ENCODE measurements at regions not wholly inside any gene's neighbourhood (a gene's known extent, or its start where the extent isn't known, plus 50 kb on each side); places are given as distances from the start of the nearest gene placed in this dataset.
A peak's percentile ranks its signal among the peaks of the same experiment; 100 is the strongest.

DNA sequence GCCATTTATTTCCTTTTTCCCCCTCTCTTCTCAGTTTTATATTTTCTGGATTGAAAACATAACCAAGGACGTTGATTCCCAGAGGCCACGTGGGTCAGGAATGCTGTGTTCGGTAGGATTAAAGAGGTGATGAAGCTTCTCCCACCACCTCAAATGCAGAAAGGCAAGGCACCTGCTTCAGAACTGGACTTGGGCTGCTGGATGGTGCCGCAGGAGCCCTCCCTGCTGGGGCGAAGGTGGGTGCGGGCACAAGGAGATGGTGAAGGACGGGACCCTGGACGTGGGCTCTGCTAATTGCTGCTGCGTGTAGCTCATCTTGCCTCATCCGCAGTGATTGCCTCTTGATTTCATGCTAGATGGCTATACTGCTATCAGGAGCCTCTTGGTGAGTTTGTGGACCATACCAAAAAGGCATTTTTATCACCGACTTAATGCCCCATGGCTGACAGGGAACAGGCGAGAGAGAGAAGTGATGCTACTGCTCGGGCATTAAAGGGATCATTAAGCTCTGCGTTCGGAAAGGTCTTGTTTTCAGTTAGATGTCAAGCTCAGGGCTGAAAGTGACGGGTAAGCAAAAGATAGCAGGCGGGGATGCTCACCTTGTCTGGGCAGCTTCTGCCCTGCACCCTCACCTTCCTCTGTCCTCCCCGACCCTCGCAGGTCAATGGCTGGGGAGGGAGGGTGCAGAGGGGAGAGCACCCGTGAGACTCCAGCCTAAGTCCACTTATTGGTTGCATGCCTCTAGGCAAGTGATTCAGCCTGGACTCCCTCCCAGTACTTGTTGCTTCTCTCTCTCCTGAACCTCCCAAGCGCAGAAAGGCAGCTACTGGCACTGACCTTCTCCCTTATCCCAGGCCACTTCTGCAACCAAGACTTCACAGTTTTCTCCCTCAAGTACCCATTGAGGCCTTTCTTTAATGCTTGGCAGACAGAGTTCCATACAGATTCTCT lies 71.6 kb upstream of the FSTL4 start:
- DNase-seq: no peak

- DNase-seq: no peak
Measured at GRCh38 chr5:133682451-133682850, 70.1 kb upstream of the FSTL4 start.

DNA sequence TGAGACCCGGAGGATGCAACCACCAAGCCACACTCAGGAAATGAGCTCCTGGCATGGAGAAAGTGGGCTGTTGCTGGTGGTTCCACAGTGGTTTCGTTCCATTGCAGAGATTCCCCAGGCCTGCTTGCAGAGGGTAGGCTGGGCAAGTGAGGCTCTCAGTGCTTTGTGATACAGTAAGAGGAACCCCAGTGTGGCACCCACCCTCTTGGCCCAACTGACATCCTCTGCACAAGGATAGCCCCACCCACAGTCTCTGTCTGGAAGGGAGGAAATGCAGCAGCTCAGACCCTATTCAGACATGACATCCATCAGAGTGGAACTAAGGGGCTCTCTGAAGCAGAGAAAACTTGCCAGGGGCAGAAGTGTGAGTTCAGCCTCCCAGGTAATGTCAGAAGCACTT lies 69.6 kb upstream of the FSTL4 start:
- DNase-seq: peak in 3 of 4 experiments; percentile 17 to 39 (median 24)

- no peak for DNase-seq
Measured at GRCh38 chr5:133680830-133681565, 68.7 kb upstream of the FSTL4 start.

DNA sequence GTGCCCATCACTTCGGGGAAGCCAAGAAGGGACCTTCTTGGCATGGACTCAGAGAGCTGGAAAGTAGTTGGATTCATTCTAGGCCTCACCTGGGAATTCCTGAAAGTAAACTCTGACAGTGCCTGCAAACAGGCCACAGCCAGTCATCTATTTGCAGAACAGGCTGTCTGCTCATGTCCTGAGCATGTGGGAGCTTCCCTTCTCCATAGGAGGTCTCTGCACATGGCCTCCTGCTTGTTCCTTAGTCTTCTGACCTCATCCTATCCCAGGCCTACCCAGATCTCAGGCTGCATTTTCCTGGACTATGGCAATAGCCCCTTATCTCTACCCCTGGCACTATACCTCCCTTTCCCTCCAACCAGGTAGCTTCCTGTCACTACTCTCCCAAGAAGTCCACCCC lies 67.2 kb upstream of the FSTL4 start:
- DNase-seq: no peak

- DNase-seq: no peak
Measured at GRCh38 chr5:133675376-133676154, 63.2 kb upstream of the FSTL4 start.

- no peak for DNase-seq
Measured at GRCh38 chr5:133670336-133670735, 58.0 kb upstream of the FSTL4 start.

GRCh38 chr5:133669472-133669871 lies 57.1 kb upstream of the FSTL4 start:
- DNase-seq: no peak

GRCh38 chr5:133668458-133668857 lies 56.1 kb upstream of the FSTL4 start:
- DNase-seq: no peak

GRCh38 chr5:133667217-133667616 lies 54.9 kb upstream of the FSTL4 start:
- no peak for DNase-seq

- DNase-seq: no peak
Measured at GRCh38 chr5:133665571-133665970, 53.2 kb upstream of the FSTL4 start.

DNA sequence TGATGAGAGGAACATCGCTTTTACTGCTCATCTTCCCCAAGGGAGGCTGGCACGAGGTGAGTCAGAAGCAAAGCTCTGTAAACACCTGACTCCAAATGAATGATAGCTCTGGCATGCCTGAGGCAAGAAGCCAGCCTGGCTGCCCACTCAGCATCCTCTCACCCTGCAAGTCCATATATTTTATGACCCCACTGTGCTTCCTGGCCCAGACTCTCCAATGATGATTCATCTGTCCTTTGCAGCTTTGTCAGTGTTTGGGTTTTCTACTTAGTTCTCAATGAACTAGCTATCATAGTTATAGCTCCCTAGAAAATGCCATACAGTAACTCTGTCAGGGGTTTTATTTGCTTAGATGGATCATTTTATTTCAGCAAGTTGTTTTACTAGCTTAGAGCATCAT lies 52.1 kb upstream of the FSTL4 start:
- no peak for DNase-seq

DNA sequence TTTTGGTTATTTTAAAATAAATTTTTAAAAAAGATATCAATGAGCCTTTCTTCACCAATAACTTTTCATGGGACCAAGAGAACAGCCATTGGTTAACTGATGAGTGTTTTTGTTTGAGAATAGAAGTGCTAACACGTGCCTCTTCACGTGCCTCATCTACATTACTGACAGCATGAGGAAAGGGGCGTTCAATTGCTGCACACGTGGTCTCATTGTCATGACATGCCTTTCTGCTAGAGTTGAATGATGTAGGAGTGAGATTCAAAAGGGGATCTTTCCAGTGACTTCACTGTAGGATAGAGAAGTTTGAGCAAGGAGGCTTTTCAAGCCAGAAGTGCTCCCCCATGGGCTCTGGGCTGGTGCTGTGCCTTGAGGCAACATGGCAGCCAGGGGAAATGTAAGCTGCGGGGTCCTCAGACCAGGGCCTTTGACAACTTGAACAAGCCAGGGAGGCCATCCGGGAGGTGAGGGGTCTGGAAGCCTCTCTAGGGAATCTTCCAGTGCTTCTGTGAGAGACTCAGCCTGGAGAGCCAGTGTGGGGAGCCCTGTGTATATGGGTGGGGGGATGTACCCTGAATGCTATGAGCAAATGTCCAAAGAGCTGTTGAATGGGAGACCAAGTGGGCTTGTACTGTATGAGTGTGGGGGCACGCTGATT lies 51.2 kb upstream of the FSTL4 start:
- no peak for DNase-seq

DNA sequence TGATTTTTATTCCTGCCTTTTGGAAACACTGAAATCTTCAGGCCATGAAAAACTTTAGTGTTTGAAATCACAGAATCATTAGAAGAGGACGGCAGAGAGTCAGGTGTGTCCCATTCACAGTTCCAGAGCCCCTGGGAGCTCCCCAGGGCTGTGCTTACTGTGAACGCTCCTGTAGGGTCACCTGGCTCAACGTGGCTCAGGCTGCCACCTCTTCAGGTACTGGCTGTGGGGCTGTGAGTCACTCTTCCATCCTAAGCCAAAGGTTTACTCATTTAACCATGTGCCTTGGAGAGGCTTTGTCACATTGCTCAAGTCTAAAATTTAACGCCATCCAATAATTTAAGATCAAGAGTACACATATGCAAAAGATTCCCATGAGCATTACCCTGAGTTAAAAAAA lies 50.2 kb upstream of the FSTL4 start:
- no peak for DNase-seq
